Liver (tissue), 3 donors: ENCODE measurements at regions not wholly inside any gene's neighbourhood (a gene's known extent, or its start where the extent isn't known, plus 50 kb on each side); places are given as distances from the start of the nearest gene placed in this dataset.

Experiments
- GABPA ChIP-seq, 2 donors: IDR thresholded peaks in 1 of 2; conservative IDR thresholded peaks in 1 of 2; 2 replicates each; pipeline ENCODE4 v1.6.1; 2016; ENCODE audit warnings: antibody characterized with exemption in 2 of 2, mild to moderate bottlenecking in 1 of 2, moderate library complexity in 1 of 2
- RAD21 ChIP-seq, 2 donors: IDR thresholded peaks; 2 replicates each; pipeline ENCODE4 v1.6.1; 2016; ENCODE audit warnings: antibody characterized with exemption in 2 of 2, mild to moderate bottlenecking in 2 of 2
- TF ChIP-seq, protein P1 (sequence below): fragments of 150-350 bp; IDR thresholded peaks from 2 replicates; pipeline ENCODE4 v1.5.1; 2017; ENCODE audit warnings: improper control_type of control experiment, low read depth, low read length; ENCODE audit not compliant: missing input control
- TF ChIP-seq, protein P2 (sequence below): IDR thresholded peaks from 2 replicates; pipeline ENCODE4 v1.6.1; 2016; ENCODE audit warnings: antibody characterized with exemption
- TF ChIP-seq, protein P3 (sequence below): IDR thresholded peaks from 2 replicates; pipeline ENCODE4 v1.6.1; 2016; ENCODE audit warnings: antibody characterized with exemption, mild to moderate bottlenecking
- donor health status: healthy.
- donor health status: healthy.

DNA sequence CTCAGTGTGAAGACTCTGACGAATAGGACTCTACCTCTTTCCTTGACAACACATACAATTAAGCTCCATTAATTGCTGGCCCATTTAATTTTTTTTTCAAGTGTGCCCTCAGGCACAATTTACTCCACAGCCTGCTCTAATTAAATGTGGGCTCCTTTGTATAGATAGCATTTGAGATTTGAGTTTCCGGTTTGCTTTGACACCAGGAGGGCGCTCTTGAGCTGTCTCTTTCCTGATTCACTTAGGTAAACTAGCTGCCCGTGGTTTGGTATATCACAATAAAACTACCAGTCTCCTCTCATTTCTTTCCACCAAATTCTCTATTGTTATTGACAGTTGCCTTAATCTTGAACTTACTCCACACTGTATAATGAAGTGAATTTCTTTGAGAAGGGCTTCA is 666.0 kb downstream of the DSC3 start:
- TF ChIP-seq RAD21 (IDR thresholded peaks at IDR 0.05) (no peak), GABPA (IDR thresholded peaks at IDR 0.05 in 1 of 2, conservative IDR thresholded peaks at IDR 0.05 in 1 of 2) (no peak)
- TF ChIP-seq, protein P1, sequence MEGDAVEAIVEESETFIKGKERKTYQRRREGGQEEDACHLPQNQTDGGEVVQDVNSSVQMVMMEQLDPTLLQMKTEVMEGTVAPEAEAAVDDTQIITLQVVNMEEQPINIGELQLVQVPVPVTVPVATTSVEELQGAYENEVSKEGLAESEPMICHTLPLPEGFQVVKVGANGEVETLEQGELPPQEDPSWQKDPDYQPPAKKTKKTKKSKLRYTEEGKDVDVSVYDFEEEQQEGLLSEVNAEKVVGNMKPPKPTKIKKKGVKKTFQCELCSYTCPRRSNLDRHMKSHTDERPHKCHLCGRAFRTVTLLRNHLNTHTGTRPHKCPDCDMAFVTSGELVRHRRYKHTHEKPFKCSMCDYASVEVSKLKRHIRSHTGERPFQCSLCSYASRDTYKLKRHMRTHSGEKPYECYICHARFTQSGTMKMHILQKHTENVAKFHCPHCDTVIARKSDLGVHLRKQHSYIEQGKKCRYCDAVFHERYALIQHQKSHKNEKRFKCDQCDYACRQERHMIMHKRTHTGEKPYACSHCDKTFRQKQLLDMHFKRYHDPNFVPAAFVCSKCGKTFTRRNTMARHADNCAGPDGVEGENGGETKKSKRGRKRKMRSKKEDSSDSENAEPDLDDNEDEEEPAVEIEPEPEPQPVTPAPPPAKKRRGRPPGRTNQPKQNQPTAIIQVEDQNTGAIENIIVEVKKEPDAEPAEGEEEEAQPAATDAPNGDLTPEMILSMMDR: no peak
- TF ChIP-seq, protein P2, sequence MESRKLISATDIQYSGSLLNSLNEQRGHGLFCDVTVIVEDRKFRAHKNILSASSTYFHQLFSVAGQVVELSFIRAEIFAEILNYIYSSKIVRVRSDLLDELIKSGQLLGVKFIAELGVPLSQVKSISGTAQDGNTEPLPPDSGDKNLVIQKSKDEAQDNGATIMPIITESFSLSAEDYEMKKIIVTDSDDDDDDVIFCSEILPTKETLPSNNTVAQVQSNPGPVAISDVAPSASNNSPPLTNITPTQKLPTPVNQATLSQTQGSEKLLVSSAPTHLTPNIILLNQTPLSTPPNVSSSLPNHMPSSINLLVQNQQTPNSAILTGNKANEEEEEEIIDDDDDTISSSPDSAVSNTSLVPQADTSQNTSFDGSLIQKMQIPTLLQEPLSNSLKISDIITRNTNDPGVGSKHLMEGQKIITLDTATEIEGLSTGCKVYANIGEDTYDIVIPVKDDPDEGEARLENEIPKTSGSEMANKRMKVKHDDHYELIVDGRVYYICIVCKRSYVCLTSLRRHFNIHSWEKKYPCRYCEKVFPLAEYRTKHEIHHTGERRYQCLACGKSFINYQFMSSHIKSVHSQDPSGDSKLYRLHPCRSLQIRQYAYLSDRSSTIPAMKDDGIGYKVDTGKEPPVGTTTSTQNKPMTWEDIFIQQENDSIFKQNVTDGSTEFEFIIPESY: no peak
- TF ChIP-seq, protein P3, sequence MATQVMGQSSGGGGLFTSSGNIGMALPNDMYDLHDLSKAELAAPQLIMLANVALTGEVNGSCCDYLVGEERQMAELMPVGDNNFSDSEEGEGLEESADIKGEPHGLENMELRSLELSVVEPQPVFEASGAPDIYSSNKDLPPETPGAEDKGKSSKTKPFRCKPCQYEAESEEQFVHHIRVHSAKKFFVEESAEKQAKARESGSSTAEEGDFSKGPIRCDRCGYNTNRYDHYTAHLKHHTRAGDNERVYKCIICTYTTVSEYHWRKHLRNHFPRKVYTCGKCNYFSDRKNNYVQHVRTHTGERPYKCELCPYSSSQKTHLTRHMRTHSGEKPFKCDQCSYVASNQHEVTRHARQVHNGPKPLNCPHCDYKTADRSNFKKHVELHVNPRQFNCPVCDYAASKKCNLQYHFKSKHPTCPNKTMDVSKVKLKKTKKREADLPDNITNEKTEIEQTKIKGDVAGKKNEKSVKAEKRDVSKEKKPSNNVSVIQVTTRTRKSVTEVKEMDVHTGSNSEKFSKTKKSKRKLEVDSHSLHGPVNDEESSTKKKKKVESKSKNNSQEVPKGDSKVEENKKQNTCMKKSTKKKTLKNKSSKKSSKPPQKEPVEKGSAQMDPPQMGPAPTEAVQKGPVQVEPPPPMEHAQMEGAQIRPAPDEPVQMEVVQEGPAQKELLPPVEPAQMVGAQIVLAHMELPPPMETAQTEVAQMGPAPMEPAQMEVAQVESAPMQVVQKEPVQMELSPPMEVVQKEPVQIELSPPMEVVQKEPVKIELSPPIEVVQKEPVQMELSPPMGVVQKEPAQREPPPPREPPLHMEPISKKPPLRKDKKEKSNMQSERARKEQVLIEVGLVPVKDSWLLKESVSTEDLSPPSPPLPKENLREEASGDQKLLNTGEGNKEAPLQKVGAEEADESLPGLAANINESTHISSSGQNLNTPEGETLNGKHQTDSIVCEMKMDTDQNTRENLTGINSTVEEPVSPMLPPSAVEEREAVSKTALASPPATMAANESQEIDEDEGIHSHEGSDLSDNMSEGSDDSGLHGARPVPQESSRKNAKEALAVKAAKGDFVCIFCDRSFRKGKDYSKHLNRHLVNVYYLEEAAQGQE: no peak
